Mesodermal cell (in vitro differentiated cells): ENCODE measurements at regions not wholly inside any gene's neighbourhood (a gene's known extent, or its start where the extent isn't known, plus 50 kb on each side); places are given as distances from the start of the nearest gene placed in this dataset.

Experiments used
- H3K27ac ChIP-seq: 2 replicates; pipeline ENCODE4 v1.7.0; 2013; ENCODE audit warnings: mild to moderate bottlenecking, low read depth, low read length, moderate library complexity; ENCODE audit not compliant: severe bottlenecking
- H3K36me3 ChIP-seq: 2 replicates; pipeline ENCODE4 v1.7.1; 2013; ENCODE audit warnings: mild to moderate bottlenecking, low read length, moderate library complexity; ENCODE audit not compliant: control insufficient read depth, insufficient read depth
- H3K4me1 ChIP-seq: one replicate; pipeline ENCODE4 v1.7.1; 2013; ENCODE audit warnings: mild to moderate bottlenecking, low read length; ENCODE audit not compliant: insufficient read depth, control insufficient read depth, poor library complexity, severe bottlenecking
- H3K4me3 ChIP-seq: 2 replicates; pipeline ENCODE4 v1.7.0; 2013; ENCODE audit warnings: low read length, control low read depth, mild to moderate bottlenecking; ENCODE audit not compliant: insufficient read depth, poor library complexity, severe bottlenecking; ENCODE audit errors: extremely low read depth
- H3K9me3 ChIP-seq: 2 replicates; pipeline ENCODE4 v1.7.1; 2013; ENCODE audit warnings: mild to moderate bottlenecking, low read length, moderate library complexity; ENCODE audit not compliant: control insufficient read depth
- WGBS, 2 experiments: methylation state at CpG; one replicate each; pipeline ENCODE4 v1.1.5; 2013; ENCODE audit warnings: missing lambda C conversion rate in 2 of 2; ENCODE audit not compliant: insufficient coverage in 2 of 2; 5-methylcytosine and 5-hydroxymethylcytosine counted together

DNA sequence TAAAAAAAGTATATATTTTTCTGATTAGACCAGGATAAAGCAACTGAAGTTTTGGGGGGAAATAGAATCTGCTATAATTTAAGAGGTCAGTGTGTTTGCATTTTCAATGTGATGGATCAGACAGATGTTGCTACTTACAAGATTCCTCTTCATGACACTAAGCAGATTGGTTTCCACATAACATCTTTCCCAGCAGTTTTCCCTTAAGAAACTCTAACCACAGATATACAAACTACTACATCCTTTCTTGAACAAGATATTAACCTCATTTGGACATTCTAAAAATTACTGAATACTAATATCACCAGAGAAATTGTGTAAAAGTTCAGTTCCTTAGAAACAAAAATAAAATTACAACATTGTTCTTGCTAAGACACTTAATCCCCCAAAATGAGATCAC is 106.7 kb upstream of the GUCY1A1 start:
- Histone ChIP-seq H3K27ac (no peak overlapping the region), H3K36me3 (no peaks in the 10 kb centered on the region), H3K4me3 (no peak overlapping the region), H3K4me1 (no peaks in the 10 kb centered on the region), H3K9me3 (no peaks in the 10 kb centered on the region)

DNA sequence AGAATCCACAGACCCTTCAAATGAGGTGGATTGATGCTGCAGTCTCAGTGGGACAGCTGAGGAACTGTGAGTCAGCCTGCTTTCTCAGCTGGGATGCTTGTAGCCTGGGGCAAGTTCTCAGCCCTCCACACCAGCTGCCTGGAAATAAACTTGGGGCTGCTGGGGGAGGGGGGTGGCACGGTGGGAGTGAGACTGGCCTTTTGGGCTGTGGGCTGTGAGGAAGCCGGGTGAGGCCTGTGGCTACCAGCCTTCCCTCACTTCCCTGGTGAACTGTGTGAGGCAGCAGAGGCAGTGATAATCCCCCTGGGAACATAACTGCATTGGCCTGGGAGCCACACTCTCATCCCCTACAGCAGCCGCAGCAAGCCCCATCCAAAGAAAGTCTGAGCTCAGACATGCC is 114.5 kb upstream of the GUCY1A1 start:
- peaks cover 5% of the 10 kb centered on the region for H3K9me3 ChIP-seq
- H3K27ac ChIP-seq = no peak overlapping the region
- no peaks in the 10 kb centered on the region for H3K4me1 ChIP-seq
- H3K4me3 ChIP-seq = no peak overlapping the region
- 83 to 95% methylated on average over 2 to 3 of the region's 3 CpGs for WGBS, 2 experiments
- no peaks in the 10 kb centered on the region for H3K36me3 ChIP-seq

DNA sequence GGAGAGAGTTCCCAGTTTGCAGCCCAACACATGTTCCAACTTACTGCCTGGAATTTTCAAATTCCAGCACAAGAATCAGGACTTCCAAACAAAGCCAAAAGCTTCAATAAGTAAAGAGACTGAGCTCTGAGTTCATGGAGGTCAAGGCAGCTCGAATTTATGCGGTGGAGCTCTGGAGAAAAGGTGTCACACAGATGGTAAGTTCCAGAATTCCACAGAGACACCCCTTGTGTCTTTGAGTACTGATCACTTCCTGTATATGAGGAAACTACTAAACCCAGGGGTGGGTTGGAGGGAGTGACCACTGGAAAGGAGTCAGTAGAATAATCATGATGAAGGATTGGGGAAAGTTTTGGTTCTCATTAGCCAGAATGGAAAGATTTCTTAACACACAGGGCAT is 118.5 kb upstream of the GUCY1A1 start:
- no peak overlapping the region for H3K4me3 ChIP-seq
- no peaks in the 10 kb centered on the region for H3K4me1 ChIP-seq
- 80 to 85% methylated on average over 2 of the region's 2 CpGs for WGBS, 2 experiments
- H3K9me3 ChIP-seq = peaks cover 8% of the 10 kb centered on the region
- H3K27ac ChIP-seq = no peak overlapping the region
- H3K36me3 ChIP-seq = no peaks in the 10 kb centered on the region

DNA sequence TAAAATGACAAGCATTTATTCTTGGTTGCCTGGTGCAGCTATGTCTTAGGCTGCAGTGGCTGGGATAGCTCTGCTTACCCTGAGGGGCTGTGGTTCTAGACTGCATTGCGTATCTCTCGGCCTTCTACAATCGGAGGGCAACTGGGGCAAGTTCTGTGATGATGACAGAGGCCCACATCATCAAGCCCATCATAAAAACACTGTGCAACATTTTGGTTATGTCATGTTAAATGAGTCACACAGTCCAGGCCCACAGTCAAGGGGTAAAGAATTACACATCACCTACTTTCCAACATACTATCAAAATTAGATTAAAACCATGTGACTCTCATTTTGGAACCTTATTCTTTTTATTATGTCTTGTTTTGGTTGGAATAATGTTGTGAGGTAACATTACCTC is 120.2 kb upstream of the GUCY1A1 start:
- Histone ChIP-seq H3K27ac (no peak overlapping the region), H3K36me3 (no peaks in the 10 kb centered on the region), H3K4me1 (no peaks in the 10 kb centered on the region), H3K4me3 (no peak overlapping the region), H3K9me3 (peaks cover 3% of the 10 kb centered on the region)
- WGBS, 2 experiments = no CpG with 5 or more reads among the region's 3 CpGs

DNA sequence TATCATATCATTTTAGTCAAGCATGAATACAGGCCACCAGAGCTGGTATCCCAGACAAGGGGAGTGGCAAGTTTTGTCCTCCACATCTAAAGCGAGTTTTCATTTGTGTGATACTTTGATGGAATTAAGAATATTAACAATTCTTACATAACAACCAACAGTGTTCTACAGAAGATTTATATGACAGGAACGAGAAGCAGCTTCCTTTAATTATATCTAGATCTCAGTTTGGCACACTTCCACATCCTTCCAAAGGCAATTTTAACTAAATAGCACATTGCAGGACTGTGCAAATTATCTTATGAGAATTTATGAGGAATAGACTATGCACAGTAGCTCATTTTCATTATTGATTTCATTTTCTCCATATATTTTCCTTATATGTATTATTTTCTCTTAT is 121.2 kb upstream of the GUCY1A1 start:
- H3K9me3 ChIP-seq = peaks cover 3% of the 10 kb centered on the region
- H3K27ac ChIP-seq = no peak overlapping the region
- H3K4me1 ChIP-seq = no peaks in the 10 kb centered on the region
- no peaks in the 10 kb centered on the region for H3K36me3 ChIP-seq
- WGBS, 2 experiments = no CpG with 5 or more reads among the region's 2 CpGs
- H3K4me3 ChIP-seq = no peak overlapping the region

DNA sequence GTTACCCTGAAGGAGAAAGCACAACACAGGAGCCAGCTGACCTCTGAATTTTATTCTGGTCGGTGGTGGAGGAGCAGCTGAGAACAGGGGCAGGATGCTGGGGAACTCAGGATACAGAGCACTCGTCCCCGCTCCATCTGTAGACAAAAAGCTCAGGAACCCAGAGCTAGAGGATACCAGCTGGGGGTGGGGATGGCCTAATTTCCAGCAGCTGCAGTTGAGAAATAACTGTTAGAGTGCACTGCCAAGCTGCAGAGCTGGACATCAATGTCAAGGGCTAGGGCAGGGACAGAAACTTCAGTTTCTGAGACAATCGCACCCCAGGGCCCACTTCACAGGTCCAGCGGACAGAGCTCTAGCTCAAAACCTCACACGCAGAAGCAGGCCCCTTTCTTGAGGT is 122.1 kb upstream of the GUCY1A1 start:
- no peak overlapping the region for H3K4me3 ChIP-seq
- peaks cover 3% of the 10 kb centered on the region for H3K9me3 ChIP-seq
- WGBS, 2 experiments = 89 to 91% methylated on average over 4 to 6 of the region's 6 CpGs
- no peaks in the 10 kb centered on the region for H3K36me3 ChIP-seq
- H3K27ac ChIP-seq = no peak overlapping the region
- H3K4me1 ChIP-seq = no peaks in the 10 kb centered on the region

DNA sequence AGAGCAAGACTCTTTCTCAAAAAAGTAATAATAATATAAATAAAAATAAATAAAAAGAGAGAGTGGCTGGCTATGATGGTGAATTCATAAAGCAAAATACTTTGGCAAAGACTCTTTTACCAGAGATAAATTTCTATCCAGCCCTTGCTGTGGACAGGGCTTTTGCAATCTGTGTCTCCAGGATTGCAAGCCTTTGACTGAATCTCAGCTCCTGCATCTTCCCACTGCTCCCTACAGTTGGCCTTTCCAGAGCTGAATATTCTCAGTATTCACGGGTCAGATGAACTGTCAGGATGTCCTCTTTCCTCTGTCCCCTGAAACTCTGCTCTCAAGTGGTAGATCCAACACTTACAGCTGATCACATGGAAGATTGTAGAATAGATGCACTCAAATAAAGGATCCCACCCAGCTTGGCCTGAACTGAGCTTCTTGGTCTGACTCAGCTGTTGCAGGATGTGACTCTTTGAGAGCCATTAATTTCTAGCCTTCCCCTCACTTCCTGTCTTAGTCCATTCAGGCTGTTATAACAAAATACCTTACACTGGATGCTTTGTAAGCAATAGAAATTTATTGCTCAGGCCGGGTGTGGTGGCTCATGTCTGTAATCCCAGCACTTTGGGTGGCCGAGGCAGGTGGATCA is 123.4 kb upstream of the GUCY1A1 start:
- Histone ChIP-seq H3K4me3 (no peak overlapping the region), H3K4me1 (no peaks in the 10 kb centered on the region), H3K9me3 (peaks cover 3% of the 10 kb centered on the region), H3K27ac (no peak overlapping the region), H3K36me3 (no peaks in the 10 kb centered on the region)
- 89 to 100% methylated on average over 1 to 3 of the region's 3 CpGs for WGBS, 2 experiments

DNA sequence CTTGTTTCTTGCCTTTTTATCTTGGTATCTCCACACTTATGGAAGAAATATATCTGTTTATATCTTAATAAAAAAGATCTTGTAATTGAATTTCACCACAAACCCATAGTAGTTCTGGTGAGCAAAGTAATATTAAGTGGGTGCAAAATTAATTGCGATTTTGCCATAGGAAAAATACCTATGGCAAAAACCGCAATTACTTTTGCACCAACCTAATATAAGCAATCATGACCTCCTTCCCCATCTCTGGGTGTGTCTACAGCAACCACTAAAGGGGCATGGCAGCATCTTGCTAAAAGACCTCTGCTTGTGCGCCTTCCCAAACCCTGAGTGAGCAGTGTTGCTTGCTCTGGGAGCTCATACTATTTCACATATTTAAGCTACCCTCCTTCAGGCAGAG is 124.2 kb upstream of the GUCY1A1 start:
- no peaks in the 10 kb centered on the region for H3K4me1 ChIP-seq
- 100% methylated on average over 1 of the region's 3 CpGs; no CpG with 5 or more reads in 1 of the 2 experiments for WGBS, 2 experiments
- H3K4me3 ChIP-seq = no peak overlapping the region
- H3K9me3 ChIP-seq = peaks cover 3% of the 10 kb centered on the region
- H3K36me3 ChIP-seq = no peaks in the 10 kb centered on the region
- no peak overlapping the region for H3K27ac ChIP-seq

DNA sequence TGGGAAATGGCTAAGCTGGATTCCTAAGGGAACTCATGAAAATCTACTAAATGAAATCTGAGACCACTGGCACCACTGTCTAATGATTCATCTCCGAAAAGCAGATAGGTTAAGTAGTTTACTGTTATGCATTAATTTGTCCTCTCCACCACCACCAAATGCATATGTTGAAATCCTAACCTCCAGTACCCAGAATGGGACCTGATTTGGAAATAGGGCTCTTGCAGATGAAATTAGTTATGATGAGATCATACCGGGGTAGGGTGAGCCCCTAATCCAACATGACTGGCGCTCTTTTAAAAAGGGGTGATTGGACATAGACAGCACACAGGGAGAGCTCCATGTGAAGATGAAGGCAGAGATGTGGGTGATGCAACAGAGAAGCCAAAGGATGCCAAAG is 124.9 kb upstream of the GUCY1A1 start:
- Histone ChIP-seq H3K9me3 (peaks cover 3% of the 10 kb centered on the region), H3K36me3 (no peaks in the 10 kb centered on the region), H3K4me1 (no peaks in the 10 kb centered on the region), H3K27ac (no peak overlapping the region), H3K4me3 (no peak overlapping the region)
- WGBS, 2 experiments = 93 to 100% methylated on average over 2 of the region's 3 CpGs

DNA sequence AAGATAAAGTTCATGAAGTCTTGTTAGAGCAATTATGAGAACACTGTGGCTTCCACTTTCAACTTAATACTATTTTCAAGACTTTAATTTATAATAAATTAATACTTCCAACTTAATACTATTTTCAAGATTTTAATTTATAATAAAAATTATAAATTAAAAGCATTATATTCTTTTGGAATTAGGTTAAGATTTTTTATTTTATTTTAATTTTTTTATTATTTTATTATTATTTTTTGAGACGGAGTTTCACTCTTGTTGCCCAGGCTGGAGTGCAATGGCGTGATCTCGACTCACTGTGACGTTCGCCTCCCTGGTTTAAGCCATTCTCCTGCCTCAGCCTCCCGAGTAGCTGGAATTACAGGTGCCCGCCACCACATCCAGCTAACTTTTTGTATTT is 126.0 kb upstream of the GUCY1A1 start:
- H3K9me3 ChIP-seq = peaks cover 3% of the 10 kb centered on the region
- no peak overlapping the region for H3K4me3 ChIP-seq
- H3K36me3 ChIP-seq = no peaks in the 10 kb centered on the region
- WGBS, 2 experiments = 85 to 100% methylated on average over 4 of the region's 7 CpGs
- H3K4me1 ChIP-seq = no peaks in the 10 kb centered on the region
- H3K27ac ChIP-seq = no peak overlapping the region

DNA sequence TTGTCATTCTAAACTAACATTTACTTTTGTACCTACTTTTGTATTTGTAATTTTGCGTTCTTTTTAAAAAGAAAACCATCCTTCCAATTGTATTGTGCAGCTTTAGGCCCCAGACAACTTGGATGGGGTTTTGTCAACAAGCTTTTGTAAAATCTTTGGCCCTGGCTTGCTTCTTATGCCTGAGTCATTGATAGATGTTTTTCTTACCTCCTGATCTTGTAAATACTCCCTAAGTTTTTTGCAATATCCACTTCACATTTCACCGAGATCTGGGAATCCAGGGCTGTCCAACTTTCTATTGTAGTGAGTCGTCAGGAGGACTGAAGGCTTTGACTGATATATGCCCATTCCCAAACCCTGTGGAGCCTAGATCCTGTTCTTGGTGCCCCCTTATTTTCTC is 126.9 kb upstream of the GUCY1A1 start:
- Histone ChIP-seq H3K36me3 (no peaks in the 10 kb centered on the region), H3K27ac (no peak overlapping the region), H3K4me3 (no peak overlapping the region), H3K9me3 (peaks cover 3% of the 10 kb centered on the region), H3K4me1 (no peaks in the 10 kb centered on the region)
- WGBS, 2 experiments = 86% methylated on average over 3 of the region's 3 CpGs; no CpG with 5 or more reads in 1 of the 2 experiments
